Liver (tissue), 8 donors: ENCODE measurements at regions not wholly inside any gene's neighbourhood (a gene's known extent, or its start where the extent isn't known, plus 50 kb on each side); places are given as distances from the start of the nearest gene placed in this dataset.

Source experiments
- DNase-seq: peaks from one replicate; pipeline ENCODE4 v3.0.0-alpha.2; 2017; ENCODE audit warnings: low spot score
- H3K27ac ChIP-seq, 2 donors: one replicate each; pipeline ENCODE4 v1.7.0; 2013; ENCODE audit warnings: inconsistent platforms in 2 of 2, low read length in 2 of 2, control low read depth in 1 of 2, low read depth in 1 of 2, mild to moderate bottlenecking in 1 of 2
- H3K27me3 ChIP-seq, 4 donors: one replicate each; pipeline versions ENCODE4 v1.6.1 to v1.7.0; 2013; ENCODE audit warnings: low read length in 3 of 4, inconsistent platforms in 1 of 4, mild to moderate bottlenecking in 1 of 4, moderate library complexity in 1 of 4; ENCODE audit not compliant: control insufficient read depth in 4 of 4, insufficient read depth in 4 of 4
- H3K36me3 ChIP-seq, 4 donors: one replicate each; pipeline versions ENCODE4 v1.6.1 to v1.7.0; 2013; ENCODE audit warnings: low read length in 3 of 4, mild to moderate bottlenecking in 3 of 4, low read depth in 1 of 4, moderate library complexity in 1 of 4; ENCODE audit not compliant: control insufficient read depth in 4 of 4, insufficient read depth in 3 of 4
- H3K4me1 ChIP-seq, 4 donors: one replicate each; pipeline versions ENCODE4 v1.6.1 to v1.7.0; 2013; ENCODE audit warnings: low read length in 3 of 4, mild to moderate bottlenecking in 3 of 4, moderate library complexity in 1 of 4; ENCODE audit not compliant: control insufficient read depth in 4 of 4, insufficient read depth in 4 of 4
- H3K4me3 ChIP-seq, 3 donors: one replicate each; pipeline versions ENCODE4 v1.6.1 to v1.7.0; 2013; ENCODE audit warnings: low read length in 3 of 3, control low read depth in 1 of 3, low read depth in 1 of 3, mild to moderate bottlenecking in 1 of 3
- H3K9ac ChIP-seq, 2 donors: one replicate each; pipeline ENCODE4 v1.7.0; 2013; ENCODE audit warnings: low read length in 2 of 2, mild to moderate bottlenecking in 2 of 2, moderate library complexity in 2 of 2, control low read depth in 1 of 2, low read depth in 1 of 2
- H3K9me3 ChIP-seq, 4 donors: one replicate each; pipeline versions ENCODE4 v1.6.1 to v1.7.0; 2013; ENCODE audit warnings: low read length in 3 of 4; ENCODE audit not compliant: control insufficient read depth in 4 of 4
- ATF3 ChIP-seq: IDR thresholded peaks from 2 replicates; pipeline ENCODE4 v1.6.1; 2016; ENCODE audit warnings: antibody characterized with exemption
- EGR1 ChIP-seq, 2 donors: IDR thresholded peaks; 2 replicates each; pipeline ENCODE4 v1.6.1; 2016 to 2018; ENCODE audit warnings: antibody characterized with exemption in 2 of 2, low read depth in 2 of 2
- FOXA1 ChIP-seq: IDR thresholded peaks from 2 replicates; pipeline ENCODE4 v1.6.1; 2016; ENCODE audit warnings: antibody characterized with exemption
- FOXA2 ChIP-seq: IDR thresholded peaks from 2 replicates; pipeline ENCODE4 v1.6.1; 2016; ENCODE audit warnings: antibody characterized with exemption
- GABPA ChIP-seq, 2 donors: IDR thresholded peaks in 1 of 2; conservative IDR thresholded peaks in 1 of 2; 2 replicates each; pipeline ENCODE4 v1.6.1; 2016; ENCODE audit warnings: antibody characterized with exemption in 2 of 2, mild to moderate bottlenecking in 1 of 2, moderate library complexity in 1 of 2
- HNF4A ChIP-seq, 2 donors: conservative IDR thresholded peaks; 2 replicates each; pipeline ENCODE4 v1.6.1; 2016; ENCODE audit warnings: antibody characterized with exemption in 2 of 2, mild to moderate bottlenecking in 2 of 2
- HNF4G ChIP-seq: IDR thresholded peaks from 2 replicates; pipeline ENCODE4 v1.6.1; 2016; ENCODE audit warnings: antibody characterized with exemption
- JUND ChIP-seq, 2 donors: IDR thresholded peaks; 2 replicates each; pipeline ENCODE4 v1.6.1; 2016; ENCODE audit warnings: antibody characterized with exemption in 2 of 2
- MAX ChIP-seq: IDR thresholded peaks from 2 replicates; pipeline ENCODE4 v1.6.1; 2016; ENCODE audit warnings: antibody characterized with exemption
- NR2F2 ChIP-seq: IDR thresholded peaks from 2 replicates; pipeline ENCODE4 v1.6.1; 2016; ENCODE audit warnings: antibody characterized with exemption
- RAD21 ChIP-seq, 2 donors: IDR thresholded peaks; 2 replicates each; pipeline ENCODE4 v1.6.1; 2016; ENCODE audit warnings: antibody characterized with exemption in 2 of 2, mild to moderate bottlenecking in 2 of 2
- REST ChIP-seq: IDR thresholded peaks from 2 replicates; pipeline ENCODE4 v1.6.1; 2016; ENCODE audit warnings: antibody characterized with exemption, mild to moderate bottlenecking
- RXRA ChIP-seq, 2 donors: IDR thresholded peaks; 2 replicates each; pipeline ENCODE4 v1.6.1; 2017 to 2018; ENCODE audit warnings: antibody characterized with exemption in 2 of 2, mild to moderate bottlenecking in 1 of 2
- SP1 ChIP-seq: IDR thresholded peaks from 2 replicates; pipeline ENCODE4 v1.6.1; 2018; ENCODE audit warnings: antibody characterized with exemption, mild to moderate bottlenecking
- TAF1 ChIP-seq: conservative IDR thresholded peaks from 2 replicates; pipeline ENCODE4 v1.6.1; 2016; ENCODE audit warnings: antibody characterized with exemption, mild to moderate bottlenecking
- YY1 ChIP-seq: IDR thresholded peaks from 2 replicates; pipeline ENCODE4 v1.6.1; 2016; ENCODE audit warnings: antibody characterized with exemption, mild to moderate bottlenecking
- ZBTB33 ChIP-seq: IDR thresholded peaks from 2 replicates; pipeline ENCODE4 v1.6.1; 2016; ENCODE audit warnings: antibody characterized with exemption
- WGBS: extraction: QIAGEN DNeasy Blood & Tissue Kit; methylation state at CpG from one replicate; pipeline ENCODE4 v1.1.7; 2013; 5-methylcytosine and 5-hydroxymethylcytosine counted together
- TF ChIP-seq, protein P1 (sequence below): fragments of 150-350 bp; IDR thresholded peaks from 2 replicates; pipeline ENCODE4 v1.5.1; 2017; ENCODE audit warnings: improper control_type of control experiment, low read depth, low read length; ENCODE audit not compliant: missing input control
- donor health status: healthy.
- donor health status: healthy.
- donor health status: healthy.
- donor health status: healthy.
- donor health status: healthy.

GRCh38 chr15:95470529-95470928 is 860.0 kb upstream of the NR2F2 start:
- H3K27ac ChIP-seq, result no peak overlapping the region
- H3K4me3 ChIP-seq, result no peak overlapping the region
- no peak for DNase-seq
- H3K4me1 ChIP-seq, result peaks cover 0 to 2% (median 0%) of the 10 kb centered on the region in 4 donors
- H3K9ac ChIP-seq, result no peak overlapping the region
- H3K36me3 ChIP-seq, result no peaks in the 10 kb centered on the region
- H3K9me3 ChIP-seq, result peaks cover 0 to 3% (median 0%) of the 10 kb centered on the region in 4 donors
- no peaks in the 10 kb centered on the region for H3K27me3 ChIP-seq
- WGBS, result 54% methylated on average over 3 of the region's 3 CpGs
- no peak for TF ChIP-seq ATF3
- TF ChIP-seq RXRA (IDR thresholded peaks at IDR 0.05), result no peak
- no peak for TF ChIP-seq FOXA2
- TF ChIP-seq, protein P1, sequence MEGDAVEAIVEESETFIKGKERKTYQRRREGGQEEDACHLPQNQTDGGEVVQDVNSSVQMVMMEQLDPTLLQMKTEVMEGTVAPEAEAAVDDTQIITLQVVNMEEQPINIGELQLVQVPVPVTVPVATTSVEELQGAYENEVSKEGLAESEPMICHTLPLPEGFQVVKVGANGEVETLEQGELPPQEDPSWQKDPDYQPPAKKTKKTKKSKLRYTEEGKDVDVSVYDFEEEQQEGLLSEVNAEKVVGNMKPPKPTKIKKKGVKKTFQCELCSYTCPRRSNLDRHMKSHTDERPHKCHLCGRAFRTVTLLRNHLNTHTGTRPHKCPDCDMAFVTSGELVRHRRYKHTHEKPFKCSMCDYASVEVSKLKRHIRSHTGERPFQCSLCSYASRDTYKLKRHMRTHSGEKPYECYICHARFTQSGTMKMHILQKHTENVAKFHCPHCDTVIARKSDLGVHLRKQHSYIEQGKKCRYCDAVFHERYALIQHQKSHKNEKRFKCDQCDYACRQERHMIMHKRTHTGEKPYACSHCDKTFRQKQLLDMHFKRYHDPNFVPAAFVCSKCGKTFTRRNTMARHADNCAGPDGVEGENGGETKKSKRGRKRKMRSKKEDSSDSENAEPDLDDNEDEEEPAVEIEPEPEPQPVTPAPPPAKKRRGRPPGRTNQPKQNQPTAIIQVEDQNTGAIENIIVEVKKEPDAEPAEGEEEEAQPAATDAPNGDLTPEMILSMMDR, result no peak
- no peak for TF ChIP-seq HNF4G
- TF ChIP-seq MAX, result no peak
- no peak for TF ChIP-seq TAF1
- TF ChIP-seq HNF4A (conservative IDR thresholded peaks at IDR 0.05), result no peak
- TF ChIP-seq JUND (IDR thresholded peaks at IDR 0.05), result no peak
- TF ChIP-seq ZBTB33, result no peak

- WGBS, result 48% methylated on average over 4 of the region's 4 CpGs
- Histone ChIP-seq H3K27ac (peak overlapping the region in 1 of 2 donors; percentile 10), H3K9ac (no peak overlapping the region)
- TF ChIP-seq FOXA1, result no peak
- TF ChIP-seq FOXA2, result no peak
- TF ChIP-seq RXRA (IDR thresholded peaks at IDR 0.05), result peak in 1 of 2 donors; percentile 44
- no peak for TF ChIP-seq ATF3
- TF ChIP-seq SP1, result no peak
- no peak for TF ChIP-seq RAD21 (IDR thresholded peaks at IDR 0.05)
- TF ChIP-seq GABPA (IDR thresholded peaks at IDR 0.05 in 1 of 2, conservative IDR thresholded peaks at IDR 0.05 in 1 of 2), result no peak
- peak; percentile 65 for TF ChIP-seq NR2F2
- TF ChIP-seq EGR1 (IDR thresholded peaks at IDR 0.05; ENCODE audit: low read depth in 2 of 2), result no peak
- TF ChIP-seq YY1, result no peak
- peak; percentile 16 for TF ChIP-seq MAX
- TF ChIP-seq HNF4G, result no peak
- TF ChIP-seq TAF1, result no peak
- TF ChIP-seq, protein P1, result no peak
- TF ChIP-seq JUND (IDR thresholded peaks at IDR 0.05), result no peak
- TF ChIP-seq REST, result no peak
- no peak for TF ChIP-seq ZBTB33
Observed at GRCh38 chr15:95470997-95471689, 859.4 kb upstream of the NR2F2 start.

More at GRCh38 chr15:95470997-95471689, 859.4 kb upstream of the NR2F2 start:
- Histone ChIP-seq H3K9me3 (peaks cover 0 to 3% (median 0%) of the 10 kb centered on the region in 4 donors), H3K4me3 (no peak overlapping the region), H3K4me1 (peaks cover 0 to 2% (median 0%) of the 10 kb centered on the region in 4 donors), H3K36me3 (no peaks in the 10 kb centered on the region), H3K27me3 (no peaks in the 10 kb centered on the region)
- DNase-seq, result no peak
